SK-N-SH treated with all-trans-retinoic acid at 6 μM for 48 hours (cell line): ENCODE measurements at regions not wholly inside any gene's neighbourhood (a gene's known extent, or its start where the extent isn't known, plus 50 kb on each side); places are given as distances from the start of the nearest gene placed in this dataset.

Source experiments
- ATAC-seq: fragments of 200-7000 bp; cut with Tn5 transposase; 3 replicates; pipeline ENCODE4 v1.9.1; 2020; ENCODE audit warnings: mild to moderate bottlenecking, moderate library complexity
- ARNTL ChIP-seq: fragments of 450-650 bp; formaldehyde crosslinking; IDR thresholded peaks from 2 replicates; pipeline ENCODE4 v1.5.0; 2020; ENCODE audit warnings: low read depth, mild to moderate bottlenecking, moderate library complexity, borderline replicate concordance
- BACH2 ChIP-seq: fragments of 250-450 bp; sonication (Bioruptor Pico); IDR thresholded peaks from 2 replicates; pipeline ENCODE4 v1.9.0; 2021; ENCODE audit warnings: mild to moderate bottlenecking, borderline replicate concordance
- CREB5 ChIP-seq: fragments of 250-450 bp; sonication (Bioruptor Pico); IDR thresholded peaks from 2 replicates; pipeline ENCODE4 v1.5.1; 2020; ENCODE audit warnings: low read depth, mild to moderate bottlenecking, moderate library complexity
- CSDC2 ChIP-seq: fragments of 250-450 bp; sonication (Bioruptor Pico); IDR thresholded peaks from 2 replicates; pipeline ENCODE4 v1.5.0; 2020; ENCODE audit warnings: mild to moderate bottlenecking, moderate library complexity
- CSRNP3 ChIP-seq: fragments of 250-450 bp; sonication (Bioruptor Pico); IDR thresholded peaks from 2 replicates; pipeline ENCODE4 v1.5.1; 2021; ENCODE audit warnings: mild to moderate bottlenecking, moderate library complexity
- ESRRG ChIP-seq: fragments of 250-450 bp; sonication (Bioruptor Pico); IDR thresholded peaks from 2 replicates; pipeline ENCODE4 v1.6.1; 2021; ENCODE audit warnings: mild to moderate bottlenecking
- GLIS3 ChIP-seq: fragments of 250-450 bp; sonication (Bioruptor Pico); IDR thresholded peaks from 2 replicates; pipeline ENCODE4 v1.5.0; 2020; ENCODE audit warnings: mild to moderate bottlenecking, moderate library complexity
- ISL1 ChIP-seq: fragments of 250-450 bp; sonication (Bioruptor Pico); IDR thresholded peaks from 2 replicates; pipeline ENCODE4 v2.1.2; 2022; ENCODE audit warnings: mild to moderate bottlenecking, moderate library complexity
- OSR1 ChIP-seq: fragments of 250-450 bp; sonication (Bioruptor Pico); IDR thresholded peaks from 2 replicates; pipeline ENCODE4 v1.8.0; 2022; ENCODE audit warnings: moderate library complexity, mild to moderate bottlenecking, inconsistent platforms
- PATZ1 ChIP-seq: fragments of 250-450 bp; sonication (Bioruptor Pico); IDR thresholded peaks from 2 replicates; pipeline ENCODE4 v1.8.0; 2020; ENCODE audit warnings: mild to moderate bottlenecking, moderate library complexity, borderline replicate concordance
- PPARA ChIP-seq: fragments of 250-450 bp; sonication (Bioruptor Pico); IDR thresholded peaks from 2 replicates; pipeline ENCODE4 v1.5.0; 2020; ENCODE audit warnings: mild to moderate bottlenecking, borderline replicate concordance
- RARB ChIP-seq: fragments of 250-450 bp; sonication (Bioruptor Pico); IDR thresholded peaks from 2 replicates; pipeline ENCODE4 v1.8.0; 2021; ENCODE audit warnings: mild to moderate bottlenecking, moderate library complexity
- SNAI2 ChIP-seq: fragments of 250-450 bp; sonication (Bioruptor Pico); IDR thresholded peaks from 2 replicates; pipeline ENCODE4 v1.5.0; 2020; ENCODE audit warnings: mild to moderate bottlenecking, moderate library complexity
- TCF4 ChIP-seq: fragments of 250-450 bp; sonication (Bioruptor Pico); IDR thresholded peaks from 2 replicates; pipeline ENCODE4 v1.8.0; 2021; ENCODE audit warnings: mild to moderate bottlenecking, moderate library complexity, borderline replicate concordance
- TOX ChIP-seq: fragments of 250-450 bp; sonication (Bioruptor Pico); IDR thresholded peaks from 2 replicates; pipeline ENCODE4 v1.8.0; 2021; ENCODE audit warnings: mild to moderate bottlenecking, moderate library complexity, borderline replicate concordance
- ZC3H10 ChIP-seq: fragments of 250-450 bp; sonication (Bioruptor Pico); IDR thresholded peaks from 2 replicates; pipeline ENCODE4 v1.5.1; 2021; ENCODE audit warnings: mild to moderate bottlenecking, moderate library complexity
- ZFP3 ChIP-seq: fragments of 250-450 bp; sonication (Bioruptor Pico); IDR thresholded peaks from 2 replicates; pipeline ENCODE4 v1.5.0; 2020; ENCODE audit warnings: mild to moderate bottlenecking, moderate library complexity
- ZFP30 ChIP-seq: fragments of 450-650 bp; formaldehyde crosslinking; IDR thresholded peaks from 2 replicates; pipeline ENCODE4 v1.5.0; 2022; ENCODE audit warnings: mild to moderate bottlenecking, moderate library complexity
- ZNF565 ChIP-seq: fragments of 450-650 bp; formaldehyde crosslinking; conservative IDR thresholded peaks from 2 replicates; pipeline ENCODE4 v1.5.0; 2020; ENCODE audit warnings: low read depth, mild to moderate bottlenecking, moderate library complexity
- ZNF70 ChIP-seq: fragments of 450-650 bp; formaldehyde crosslinking; IDR thresholded peaks from 2 replicates; pipeline ENCODE4 v1.5.0; 2020; ENCODE audit warnings: mild to moderate bottlenecking, moderate library complexity
- ZNF8 ChIP-seq: fragments of 450-650 bp; formaldehyde crosslinking; IDR thresholded peaks from 2 replicates; pipeline ENCODE4 v1.5.0; 2020; ENCODE audit warnings: mild to moderate bottlenecking, moderate library complexity
- TF ChIP-seq, protein P1 (sequence below): fragments of 250-450 bp; sonication (Bioruptor Pico); IDR thresholded peaks from 2 replicates; pipeline ENCODE4 v1.8.0; 2021; ENCODE audit warnings: low read depth, mild to moderate bottlenecking, moderate library complexity, borderline replicate concordance

DNA sequence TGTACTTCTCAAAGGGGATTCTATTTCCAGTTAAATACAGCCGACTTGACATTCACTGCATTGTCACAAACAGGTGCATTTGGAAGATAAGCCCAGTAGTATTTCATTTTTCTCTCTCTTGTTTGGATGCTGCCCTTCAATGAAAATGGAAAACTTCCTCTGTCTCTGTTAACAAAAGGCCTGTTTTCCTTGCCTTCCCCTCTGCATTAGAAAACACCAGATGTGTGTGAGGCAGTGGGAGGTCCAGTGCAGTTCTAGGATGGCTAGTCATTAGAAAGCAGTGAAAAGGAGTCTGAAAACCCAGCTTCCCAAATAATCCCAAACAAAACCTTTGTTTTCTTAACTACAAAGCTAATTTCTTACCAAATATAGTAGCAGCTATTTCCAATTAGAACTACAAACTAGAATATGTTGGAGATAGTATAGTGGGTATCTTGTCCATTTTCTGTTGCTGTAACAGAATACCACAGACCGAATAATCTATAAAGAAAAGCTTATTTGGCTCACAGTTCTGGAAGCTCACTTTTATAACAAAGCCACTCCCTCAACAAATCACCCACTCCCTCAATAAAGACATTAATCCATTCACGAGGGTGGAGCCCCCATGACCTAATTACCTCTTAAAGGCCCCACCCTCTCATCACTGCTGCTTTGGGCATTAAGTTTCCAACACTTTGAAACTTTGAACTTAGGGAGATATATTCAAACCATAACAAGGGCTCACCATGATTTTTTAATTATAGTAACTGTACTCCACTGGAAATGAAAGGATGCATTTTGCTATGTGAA is 452.1 kb upstream of the RPS6KA3 start (continued):
- TF ChIP-seq CSRNP3 (CRISPR knock-in tag) (no peak), GLIS3 (CRISPR knock-in tag) (no peak), CREB5 (CRISPR knock-in tag) (no peak), ZNF8 (no peak), ZNF565 (CRISPR knock-in tag) (no peak), CSDC2 (CRISPR knock-in tag) (no peak), ZFP30 (CRISPR knock-in tag) (no peak), SNAI2 (CRISPR knock-in tag) (no peak)
- TF ChIP-seq, protein P1, sequence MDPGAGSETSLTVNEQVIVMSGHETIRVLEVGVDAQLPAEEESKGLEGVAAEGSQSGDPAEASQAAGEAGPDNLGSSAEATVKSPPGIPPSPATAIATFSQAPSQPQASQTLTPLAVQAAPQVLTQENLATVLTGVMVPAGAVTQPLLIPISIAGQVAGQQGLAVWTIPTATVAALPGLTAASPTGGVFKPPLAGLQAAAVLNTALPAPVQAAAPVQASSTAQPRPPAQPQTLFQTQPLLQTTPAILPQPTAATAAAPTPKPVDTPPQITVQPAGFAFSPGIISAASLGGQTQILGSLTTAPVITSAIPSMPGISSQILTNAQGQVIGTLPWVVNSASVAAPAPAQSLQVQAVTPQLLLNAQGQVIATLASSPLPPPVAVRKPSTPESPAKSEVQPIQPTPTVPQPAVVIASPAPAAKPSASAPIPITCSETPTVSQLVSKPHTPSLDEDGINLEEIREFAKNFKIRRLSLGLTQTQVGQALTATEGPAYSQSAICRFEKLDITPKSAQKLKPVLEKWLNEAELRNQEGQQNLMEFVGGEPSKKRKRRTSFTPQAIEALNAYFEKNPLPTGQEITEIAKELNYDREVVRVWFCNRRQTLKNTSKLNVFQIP (CRISPR knock-in tag), result no peak

- ATAC-seq, result no peak
- TF ChIP-seq TOX (CRISPR knock-in tag) (no peak), ZNF70 (no peak), ESRRG (CRISPR knock-in tag) (no peak), ZNF565 (CRISPR knock-in tag) (no peak), ZFP3 (CRISPR knock-in tag) (no peak), GLIS3 (CRISPR knock-in tag) (no peak), ZFP30 (CRISPR knock-in tag) (no peak), ZNF8 (no peak), OSR1 (CRISPR knock-in tag) (no peak), CREB5 (CRISPR knock-in tag) (no peak), BACH2 (CRISPR knock-in tag) (no peak), TCF4 (CRISPR knock-in tag) (no peak), PATZ1 (no peak)
These were observed 448.5 kb upstream of the RPS6KA3 start for GRCh38 chrX:20715176-20715575.

DNA sequence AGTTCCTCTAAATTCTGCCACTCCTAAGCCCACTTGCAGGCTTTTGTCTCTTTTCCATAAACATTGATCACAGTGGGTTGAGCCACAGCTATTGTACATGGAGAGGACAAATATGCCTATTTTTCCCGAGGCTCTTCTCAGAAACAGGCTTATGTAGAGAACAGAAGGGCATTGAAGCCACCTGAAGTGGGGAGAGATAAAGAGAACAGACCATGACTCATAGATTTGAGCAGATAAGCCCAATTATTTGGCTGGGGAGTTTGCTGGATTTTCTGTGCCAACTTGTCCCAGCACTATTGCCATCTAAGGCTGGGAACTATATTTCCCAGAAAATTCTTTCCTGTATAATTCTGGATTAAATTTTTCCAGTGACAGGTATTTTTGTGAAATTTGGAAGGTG is 446.1 kb upstream of the RPS6KA3 start:
- TF ChIP-seq CSDC2 (CRISPR knock-in tag), result no peak
- TF ChIP-seq ZC3H10 (CRISPR knock-in tag), result no peak
- no peak for ATAC-seq

DNA sequence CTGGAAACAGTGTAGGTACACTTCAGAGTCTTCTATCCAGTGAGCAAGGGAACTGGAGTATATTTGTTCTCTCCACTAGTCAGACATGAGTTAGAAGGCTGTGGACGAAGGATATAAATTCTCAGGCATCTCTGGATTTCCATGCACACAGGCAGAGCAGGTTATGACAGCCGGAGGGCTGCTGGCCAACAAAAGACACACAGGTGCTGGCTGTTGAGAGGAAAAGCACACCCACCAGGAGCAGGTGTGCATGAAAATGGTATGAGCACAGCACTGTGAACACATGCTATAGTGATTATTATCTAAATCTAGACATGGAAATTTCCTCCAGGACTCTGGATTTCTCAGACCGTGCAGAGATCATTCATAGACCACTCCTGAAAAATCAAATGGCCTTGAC is 444.7 kb upstream of the RPS6KA3 start:
- no peak for ATAC-seq
- TF ChIP-seq PPARA (CRISPR knock-in tag) (no peak), ZFP3 (CRISPR knock-in tag) (no peak), ZNF8 (no peak), TOX (CRISPR knock-in tag) (no peak), TCF4 (CRISPR knock-in tag) (no peak), CSRNP3 (CRISPR knock-in tag) (no peak), OSR1 (CRISPR knock-in tag) (no peak), RARB (CRISPR knock-in tag) (no peak), ZNF70 (no peak), ARNTL (CRISPR knock-in tag) (no peak), CREB5 (CRISPR knock-in tag) (no peak), ISL1 (CRISPR knock-in tag) (no peak), ESRRG (CRISPR knock-in tag) (no peak)
